GM19455 (cell line): ENCODE measurements at regions not wholly inside any gene's neighbourhood (a gene's known extent, or its start where the extent isn't known, plus 50 kb on each side); places are given as distances from the start of the nearest gene placed in this dataset.
"Not testable (repeated sequence)": the region's sequence is repeated elsewhere in the genome, so short reads cannot be mapped to it uniquely, and the experiment has no call there.

Source experiments
- ATAC-seq: cut with Tn5 transposase; IDR thresholded peaks from one replicate; pipeline ENCODE4 v1.9.1; 2021; ENCODE audit not compliant: unreplicated experiment

DNA sequence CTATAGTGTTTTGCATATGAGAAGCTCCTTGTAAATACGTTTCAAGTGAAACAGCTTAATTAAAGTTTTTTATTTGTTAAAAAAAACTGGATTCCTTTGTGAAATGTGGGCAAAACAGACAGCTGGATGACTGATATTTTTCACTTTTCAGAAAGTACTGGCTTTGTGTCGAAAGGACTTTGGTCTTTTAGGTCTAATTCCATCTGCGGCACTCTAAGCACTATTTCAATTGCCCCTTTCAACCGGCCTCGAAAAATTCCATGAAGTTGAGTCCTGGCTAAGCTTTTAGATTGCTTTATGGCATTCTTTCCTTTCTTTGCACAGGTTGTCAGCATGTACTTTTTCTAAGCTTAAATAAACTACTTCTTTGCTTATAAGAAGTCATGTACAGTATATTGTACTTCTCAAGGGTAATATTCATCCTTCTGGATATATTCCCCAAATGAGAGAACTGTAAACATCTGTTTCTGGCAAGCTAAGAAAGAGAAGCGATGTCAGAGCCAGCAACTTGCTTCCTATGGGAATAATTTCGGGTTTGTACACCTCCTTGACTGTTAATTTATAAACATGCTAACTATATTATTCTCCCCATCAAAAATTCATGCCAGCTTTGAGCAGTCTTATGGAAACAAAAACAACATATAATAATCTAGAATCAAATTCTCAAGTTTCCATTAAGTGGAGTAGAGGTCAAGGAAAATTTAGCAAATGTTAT, 611.3 kb downstream of the ETNK1 start:
- ATAC-seq = no peak

DNA sequence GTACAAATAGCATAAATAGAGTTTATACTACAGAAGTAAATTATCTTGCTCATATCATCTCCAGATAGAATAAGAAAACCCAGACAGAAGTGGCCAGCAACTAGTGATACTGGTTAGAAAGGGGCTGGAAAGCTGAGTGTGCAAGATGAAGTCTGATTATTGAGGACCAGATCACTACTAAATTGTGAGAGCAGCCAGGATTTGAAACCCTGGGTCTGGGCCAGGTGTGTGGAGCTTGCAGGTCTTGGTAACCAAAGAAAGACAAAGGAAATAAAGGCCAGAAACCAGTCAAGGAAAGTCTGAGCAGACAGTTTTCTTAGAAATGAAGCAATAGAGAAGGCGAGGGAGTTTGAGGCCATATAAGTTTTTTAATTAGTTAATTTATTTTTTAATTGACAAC, 611.8 kb downstream of the ETNK1 start:
- ATAC-seq = no peak

DNA sequence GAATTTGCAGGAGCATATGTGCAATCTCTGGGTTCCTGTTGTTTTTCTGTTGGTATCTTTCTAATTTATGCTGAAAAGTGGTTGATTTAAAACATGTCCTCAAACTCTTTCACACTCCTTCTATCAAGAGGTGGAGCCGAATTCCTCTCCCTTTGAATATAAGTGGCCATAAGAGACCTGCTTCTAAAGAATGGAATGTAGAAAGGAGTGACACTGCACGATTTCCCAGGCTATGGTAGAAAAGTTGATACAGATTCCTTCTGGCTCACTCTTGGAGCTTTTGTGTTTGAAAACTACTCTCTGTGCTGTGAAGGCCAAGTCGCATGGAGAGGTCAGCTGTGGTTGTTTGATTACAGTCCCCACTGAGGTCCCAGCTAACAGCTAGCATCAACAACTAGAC, 613.2 kb downstream of the ETNK1 start:
- no peak for ATAC-seq

DNA sequence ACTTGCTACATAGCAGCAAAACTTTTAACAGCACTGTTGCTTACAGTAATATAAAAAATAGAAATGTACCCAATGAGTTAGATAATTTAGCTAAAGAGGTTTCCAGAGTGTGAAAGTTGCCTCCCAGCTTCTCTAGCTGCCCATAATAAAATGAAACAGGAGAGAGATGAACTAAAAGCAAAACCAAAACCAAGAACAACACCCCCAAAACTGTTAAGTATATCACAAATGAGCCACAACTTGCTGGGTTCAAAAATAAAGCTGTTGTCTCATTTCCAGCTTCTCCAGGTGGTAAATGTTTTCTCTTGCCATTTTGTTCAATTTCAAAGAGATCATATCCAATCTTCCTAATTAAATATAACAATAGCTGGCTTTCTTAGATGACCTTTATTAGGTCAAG, 614.0 kb downstream of the ETNK1 start:
- no peak for ATAC-seq

DNA sequence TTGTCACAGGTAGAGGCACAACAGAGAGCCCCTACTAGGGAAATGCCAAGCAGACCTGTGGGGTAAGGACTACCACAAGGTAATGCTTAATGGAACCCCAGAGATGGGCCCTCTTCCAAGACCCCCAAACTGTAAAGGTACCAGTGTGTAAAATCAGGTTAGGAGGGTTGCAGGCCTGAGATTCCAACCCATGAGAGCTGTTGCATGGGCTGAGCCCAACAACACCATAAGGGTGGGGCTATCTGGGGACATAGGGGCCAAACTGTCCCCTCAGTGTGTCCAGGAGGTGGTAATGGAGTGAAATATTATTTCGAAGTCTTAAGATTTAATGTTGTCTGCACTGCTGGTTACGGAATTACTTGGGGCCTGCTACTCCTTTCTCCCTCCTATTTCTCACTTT, 620.2 kb downstream of the ETNK1 start:
- no peak for ATAC-seq

DNA sequence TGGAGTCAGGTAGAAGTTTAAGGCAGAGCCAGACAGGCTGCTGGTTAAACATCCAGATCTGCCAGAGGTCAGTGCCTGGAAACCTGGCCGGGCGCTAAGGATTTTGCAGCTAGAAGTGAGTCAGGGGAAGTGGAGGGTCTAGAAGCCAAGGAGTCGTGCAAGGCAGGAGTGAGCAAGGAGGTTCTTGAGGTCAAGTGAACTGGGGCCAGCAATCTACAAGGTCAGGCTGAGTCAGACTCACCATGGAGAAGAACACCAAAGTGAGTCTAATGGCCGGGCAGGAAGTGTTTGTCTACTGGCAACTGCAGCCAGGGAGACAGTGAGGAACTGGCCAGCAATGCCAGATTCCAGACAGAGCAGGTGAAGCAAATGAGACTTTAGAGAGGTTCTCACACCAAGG, 628.2 kb downstream of the ETNK1 start:
- no peak for ATAC-seq

DNA sequence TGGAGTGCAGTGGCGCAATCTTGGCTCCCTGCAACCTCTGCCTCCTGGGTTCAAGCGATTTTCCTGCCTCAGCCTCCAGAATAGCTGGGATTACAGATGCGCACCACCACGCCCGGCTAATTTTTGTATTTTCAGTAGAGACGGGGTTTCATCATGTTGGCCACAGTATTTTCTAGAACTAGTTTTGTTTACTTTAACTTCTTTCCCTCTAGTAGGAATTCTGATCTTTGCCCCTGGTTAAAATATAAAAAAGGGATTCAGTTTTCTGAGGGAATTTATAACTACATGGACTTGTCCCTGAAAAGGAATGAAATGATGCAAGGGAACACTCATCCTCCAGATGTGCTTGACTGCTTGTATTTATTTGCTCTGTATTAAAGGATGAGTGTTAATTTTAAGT, 628.9 kb downstream of the ETNK1 start:
- ATAC-seq = not testable (repeated sequence)

DNA sequence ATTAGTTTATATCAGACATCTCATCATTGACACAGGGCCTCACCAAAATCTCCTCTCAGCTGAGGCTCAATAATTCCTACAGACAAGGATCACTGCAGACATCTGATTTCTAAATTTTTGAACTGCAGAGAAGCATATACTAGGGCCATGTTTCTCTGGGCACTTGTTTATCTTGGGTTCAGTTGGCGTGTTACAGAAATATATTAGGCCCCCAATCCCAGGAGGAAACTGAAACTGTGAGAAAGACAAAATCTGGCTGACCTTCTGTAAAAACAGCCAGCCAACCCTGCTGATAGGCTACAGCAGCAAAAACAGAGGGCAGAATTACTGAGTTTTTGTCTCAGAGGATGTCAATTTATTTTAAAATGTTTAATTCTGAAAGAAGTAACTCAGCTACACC, 634.6 kb downstream of the ETNK1 start:
- ATAC-seq = no peak

DNA sequence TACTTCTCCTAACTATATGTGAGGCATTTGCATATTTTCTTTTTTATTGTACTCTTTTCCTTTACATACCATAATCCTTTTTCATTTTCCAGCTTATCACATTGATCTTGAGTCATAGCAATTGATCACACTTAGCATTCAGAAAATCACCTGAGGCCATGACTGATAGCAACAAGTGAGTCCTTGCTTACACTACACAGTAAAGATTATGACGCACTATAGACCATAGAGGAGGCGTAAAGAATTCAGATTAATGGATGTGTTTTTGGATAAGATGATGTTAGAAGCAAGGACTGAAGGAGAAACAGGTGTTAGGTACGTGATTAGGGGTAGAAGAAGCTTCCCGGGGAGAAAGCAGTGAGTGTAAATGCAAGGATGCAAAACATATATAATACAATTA, 637.7 kb downstream of the ETNK1 start:
- no peak for ATAC-seq

DNA sequence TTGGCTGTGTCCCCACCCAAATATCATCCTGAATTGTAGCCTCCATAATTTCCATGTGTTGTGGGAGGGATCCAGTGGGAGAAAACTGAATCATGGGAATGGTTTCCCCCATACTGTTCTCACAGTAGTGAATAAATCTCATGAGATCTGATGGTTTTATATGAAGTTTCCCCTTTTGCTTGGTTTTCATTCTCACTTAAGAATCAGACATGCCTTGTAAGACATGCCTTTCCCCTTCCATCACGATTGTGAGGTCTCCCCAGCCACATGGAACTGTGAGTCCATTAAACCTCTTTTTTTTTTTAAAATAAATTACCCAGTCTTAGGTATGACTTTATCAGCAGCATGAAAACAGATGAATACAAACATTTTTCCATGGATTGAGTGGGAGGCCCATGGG, 652.9 kb downstream of the ETNK1 start:
- no peak for ATAC-seq

DNA sequence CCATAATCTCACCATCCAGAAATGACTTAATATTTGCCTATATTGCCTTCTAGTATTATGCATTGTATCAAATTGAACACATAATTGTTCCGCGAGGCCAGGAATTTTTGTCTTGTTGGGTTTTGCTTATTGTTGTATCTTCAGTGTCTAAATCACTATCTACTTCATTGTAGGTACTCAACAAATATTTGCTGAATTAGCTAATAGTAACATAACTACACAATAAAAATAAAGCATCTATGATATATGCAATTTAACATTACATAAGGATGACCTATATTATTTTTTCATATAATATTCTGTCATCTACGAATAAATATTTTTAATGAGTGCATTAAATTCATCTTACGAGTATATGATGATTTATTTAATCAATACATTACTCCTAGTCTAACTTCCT, 656.3 kb downstream of the ETNK1 start:
- no peak for ATAC-seq

DNA sequence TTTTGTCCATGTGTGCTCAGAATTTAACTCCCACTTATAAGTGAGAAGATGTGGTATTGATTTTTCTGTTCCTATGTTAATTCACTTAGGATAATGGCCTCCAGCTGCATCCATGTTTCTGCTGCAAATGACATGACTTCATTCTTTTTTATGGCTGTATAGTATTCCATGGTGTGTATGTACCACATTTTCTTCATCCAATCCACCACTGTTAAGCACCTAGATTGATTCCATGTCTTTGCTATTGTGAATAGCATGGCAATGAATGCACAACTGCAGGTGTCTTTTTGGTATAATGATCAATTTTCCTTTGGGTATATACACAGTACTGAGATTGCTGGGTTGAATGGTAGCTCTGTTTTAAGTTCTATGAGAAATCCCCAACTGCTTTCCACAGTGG, 657.7 kb downstream of the ETNK1 start:
- no peak for ATAC-seq

DNA sequence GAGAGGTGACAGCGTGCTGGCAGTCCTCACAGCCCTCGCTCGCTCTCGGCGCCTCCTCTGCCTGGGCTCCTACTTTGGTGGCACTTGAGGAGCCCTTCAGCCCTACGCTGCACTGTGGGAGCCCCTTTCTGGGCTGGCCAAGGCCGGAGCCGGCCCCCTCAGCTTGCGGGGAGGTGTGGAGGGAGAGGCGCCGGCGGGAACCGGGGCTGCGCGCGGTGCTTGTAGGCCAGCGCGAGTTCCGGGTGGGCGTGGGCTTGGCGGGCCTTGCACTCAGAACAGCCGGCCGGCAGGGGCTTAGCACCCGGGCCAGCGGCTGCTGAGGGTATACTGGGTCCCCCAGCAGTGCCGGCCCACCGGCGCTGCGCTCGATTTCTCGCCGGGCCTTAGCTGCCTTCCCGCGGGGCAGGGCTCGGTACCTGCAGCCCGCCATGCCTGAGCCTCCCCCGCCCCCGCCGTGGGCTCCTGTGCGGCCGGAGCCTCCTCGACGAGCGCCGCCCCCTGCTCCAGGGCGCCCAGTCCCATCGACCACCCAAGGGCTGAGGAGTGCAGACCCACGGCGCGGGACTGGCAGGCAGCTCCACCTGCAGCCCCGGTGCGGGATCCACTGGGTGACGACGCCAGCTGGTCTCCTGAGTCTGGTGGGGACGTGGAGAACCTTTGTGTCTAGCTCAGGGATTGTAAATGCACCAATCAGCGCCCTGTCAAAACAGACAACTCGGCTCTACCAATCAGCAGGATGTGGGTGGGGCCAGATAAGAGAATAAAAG, 661.0 kb downstream of the ETNK1 start:
- ATAC-seq = not testable (repeated sequence)

DNA sequence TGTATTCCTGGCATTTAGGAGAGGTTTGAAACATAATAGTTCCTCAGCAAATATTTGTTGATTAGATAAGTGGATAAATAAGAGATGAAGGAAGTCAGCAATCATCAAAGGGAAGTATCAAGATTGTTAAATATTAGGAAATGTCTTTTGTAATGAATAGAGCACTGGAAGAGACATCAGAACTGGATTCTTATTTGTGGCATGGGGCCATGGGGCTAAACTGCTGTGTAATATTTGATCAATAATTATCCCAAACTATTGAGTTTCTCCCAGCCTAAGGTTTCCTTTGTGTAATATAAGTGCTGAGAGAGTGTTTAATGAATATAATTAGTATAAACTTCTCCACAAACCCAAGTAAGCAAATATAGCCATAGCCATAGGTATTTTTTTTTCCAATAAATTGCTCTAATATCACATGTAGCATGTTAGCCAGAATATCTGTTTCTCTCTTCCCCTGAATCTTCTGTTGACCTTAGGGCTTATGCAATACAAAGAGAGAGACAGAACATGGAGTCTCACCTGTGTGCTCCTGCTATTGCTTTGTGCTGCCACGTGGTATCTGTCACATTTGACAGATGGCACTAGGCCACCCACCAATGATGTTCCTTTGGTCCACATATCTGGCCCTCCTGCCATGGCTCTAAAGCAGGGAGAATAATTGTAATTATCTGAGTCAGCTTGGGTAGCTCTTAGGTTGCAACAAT, 658.7 kb downstream of the SOX5 start:
- no peak for ATAC-seq

DNA sequence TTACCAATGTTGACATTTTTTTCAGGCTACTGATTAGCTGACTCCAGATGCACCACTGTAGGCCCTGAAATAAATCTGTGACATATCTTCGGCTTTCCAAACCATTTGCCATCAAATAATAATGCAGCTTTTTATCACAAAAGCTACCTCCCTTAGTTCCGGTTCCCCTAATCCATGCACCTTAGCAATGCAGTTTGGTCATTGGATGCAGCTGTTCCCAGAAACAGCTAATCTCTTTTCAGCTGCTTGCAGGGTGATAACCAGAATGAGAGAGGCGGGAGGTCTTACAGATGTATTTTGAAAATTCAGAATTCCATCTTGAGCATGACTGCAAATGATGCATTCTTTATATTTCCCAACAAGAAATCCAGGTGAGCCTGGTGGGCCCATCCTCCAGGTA, 646.2 kb downstream of the SOX5 start:
- no peak for ATAC-seq

DNA sequence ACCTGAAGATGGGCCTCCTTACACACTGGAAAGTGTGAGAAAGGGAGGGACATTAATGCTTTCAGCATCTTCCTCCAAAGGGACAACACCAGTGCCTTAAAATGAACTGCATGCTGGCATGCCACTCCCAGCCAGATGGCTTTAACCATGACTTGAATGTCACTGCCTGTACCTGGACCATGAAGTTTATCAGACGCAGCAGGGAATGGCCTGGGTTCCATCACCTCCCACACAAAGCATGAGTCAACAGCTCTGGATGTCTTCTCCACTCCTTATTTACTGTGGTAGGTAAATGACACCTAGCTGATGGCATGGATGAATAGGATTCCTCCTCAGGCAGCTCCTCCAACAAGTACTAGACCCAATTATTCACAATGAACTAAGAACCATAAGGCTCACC, 645.6 kb downstream of the SOX5 start:
- no peak for ATAC-seq

DNA sequence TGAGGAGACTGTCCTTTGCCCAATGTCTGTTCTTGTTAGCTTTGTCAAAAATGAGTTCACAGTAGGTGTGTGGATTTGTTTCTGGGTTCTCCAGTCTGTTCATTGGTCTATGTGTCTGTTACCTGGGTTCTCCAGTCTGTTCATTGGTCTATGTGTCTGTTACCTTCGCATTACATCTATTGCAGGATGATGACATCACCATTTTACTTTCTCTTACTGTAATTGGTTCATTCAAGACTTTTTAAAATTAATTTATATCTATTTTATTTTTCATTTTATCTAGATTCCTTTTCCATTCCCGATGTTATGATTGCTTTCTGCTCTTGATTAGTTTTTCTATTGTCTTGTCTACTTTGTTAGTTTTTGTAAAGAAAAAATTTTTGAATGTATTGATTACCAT, 615.5 kb downstream of the SOX5 start:
- ATAC-seq = no peak

DNA sequence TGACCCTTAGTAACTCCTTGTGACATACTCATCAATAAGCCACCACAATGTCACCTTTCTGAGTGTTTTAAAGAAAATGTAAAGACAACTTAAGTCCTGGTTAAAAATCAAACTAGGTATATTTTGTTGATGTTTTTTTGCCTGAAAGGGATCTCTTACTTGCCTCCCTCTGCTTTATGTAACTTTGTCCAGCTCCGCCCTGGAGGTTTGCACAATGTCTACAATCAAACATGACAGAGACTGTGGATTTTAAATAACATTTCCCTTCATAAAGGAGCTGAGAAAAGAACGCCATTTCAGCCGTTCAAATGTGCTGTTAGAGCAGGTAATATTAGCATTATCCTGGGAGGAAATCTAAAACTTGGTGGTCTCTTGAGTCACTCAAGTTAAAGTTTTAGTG, 613.9 kb downstream of the SOX5 start:
- no peak for ATAC-seq

DNA sequence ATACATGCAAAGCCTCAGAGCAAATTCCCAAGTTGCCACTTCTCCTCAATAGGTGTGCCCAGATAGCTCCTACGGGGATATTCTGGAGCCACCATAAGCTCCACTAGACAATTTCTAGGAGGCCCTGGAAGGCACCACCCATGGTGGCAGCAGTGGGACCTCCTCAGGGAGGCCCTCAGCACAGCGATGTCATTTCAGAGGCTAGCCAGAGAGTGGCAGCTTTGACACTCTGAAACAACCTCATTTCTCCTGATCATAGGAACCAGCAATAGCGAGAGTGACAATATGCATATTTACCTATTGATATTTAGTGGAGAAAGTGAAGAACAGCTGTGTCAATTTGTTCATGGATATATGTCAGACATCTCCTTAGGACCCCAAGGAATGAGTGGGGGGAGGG, 612.3 kb downstream of the SOX5 start:
- no peak for ATAC-seq

DNA sequence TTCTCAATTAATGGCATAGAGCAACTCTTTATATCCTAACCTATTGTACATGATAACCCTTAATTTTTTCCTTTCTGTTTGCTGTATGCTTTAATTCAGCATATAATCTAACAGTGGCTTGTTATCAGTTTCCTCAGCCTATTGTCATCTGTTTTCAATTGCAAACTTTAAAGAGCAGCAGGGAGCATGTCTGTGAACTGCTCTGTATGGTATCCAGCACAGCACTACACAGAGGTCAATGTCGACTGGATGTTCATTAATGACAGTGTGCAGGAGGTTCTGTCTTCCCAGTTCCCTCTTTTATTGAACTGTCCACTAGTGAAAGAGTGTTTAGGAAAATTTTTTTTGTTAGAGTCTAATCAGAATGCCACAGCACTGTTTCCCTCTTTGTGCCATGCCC, 609.1 kb downstream of the SOX5 start:
- ATAC-seq = no peak

DNA sequence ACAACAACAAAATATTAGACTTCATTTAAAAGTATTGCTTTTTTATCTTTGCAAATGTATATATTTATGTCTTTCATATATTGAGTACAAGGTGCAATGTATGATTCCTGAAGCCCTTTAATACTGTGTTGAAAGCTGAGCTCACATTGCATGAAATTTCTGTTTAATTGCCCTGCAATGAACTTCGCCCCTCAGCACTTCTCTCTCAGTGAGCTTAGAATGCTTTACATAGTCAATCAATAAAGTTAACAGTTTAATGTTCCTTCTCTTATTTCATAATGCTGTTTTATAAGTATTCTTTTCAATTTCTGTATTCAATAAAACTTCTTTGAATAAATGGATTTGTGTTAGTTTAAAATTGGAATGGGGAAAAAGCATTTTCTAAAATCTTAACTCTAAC, 607.1 kb downstream of the SOX5 start:
- no peak for ATAC-seq

DNA sequence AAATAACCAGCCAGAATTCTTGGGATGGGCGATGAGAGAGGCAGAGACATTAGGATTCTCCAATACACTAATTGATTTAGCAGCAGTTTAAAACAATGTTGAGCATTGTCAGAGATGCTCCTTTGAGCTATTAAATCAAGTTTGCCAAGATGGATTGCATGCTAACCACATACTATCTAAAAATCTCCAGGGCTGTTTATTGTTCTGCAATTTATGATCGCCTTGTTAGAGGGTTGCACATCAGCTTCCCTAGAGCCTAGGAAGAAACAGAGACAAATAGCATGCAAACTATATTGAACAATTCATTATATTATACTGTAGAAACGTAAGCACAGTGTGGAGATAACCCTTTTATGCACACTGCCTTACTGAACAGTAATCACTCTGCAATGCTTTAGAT, 599.9 kb downstream of the SOX5 start:
- no peak for ATAC-seq
